Skeletal muscle satellite cell (primary cell): ENCODE measurements at regions not wholly inside any gene's neighbourhood (a gene's known extent, or its start where the extent isn't known, plus 50 kb on each side); places are given as distances from the start of the nearest gene placed in this dataset.
A peak's percentile ranks its signal among the peaks of the same experiment; 100 is the strongest.

Source experiments
- H3K27me3 ChIP-seq: 2 replicates; pipeline ENCODE4 v1.7.0; 2013; ENCODE audit warnings: low read length; ENCODE audit not compliant: control insufficient read depth, insufficient read depth
- H3K36me3 ChIP-seq: 2 replicates; pipeline ENCODE4 v1.7.0; 2013; ENCODE audit warnings: mild to moderate bottlenecking, control low read depth, low read length; ENCODE audit not compliant: insufficient read depth
- H3K4me1 ChIP-seq: 2 replicates; pipeline ENCODE4 v1.7.0; 2013; ENCODE audit warnings: low read length; ENCODE audit not compliant: control insufficient read depth, insufficient read depth
- H3K4me2 ChIP-seq: 2 replicates; pipeline ENCODE4 v1.7.0; 2013; ENCODE audit warnings: mild to moderate bottlenecking, low read length
- H3K4me3 ChIP-seq: 2 replicates; pipeline ENCODE4 v1.7.0; 2013; ENCODE audit warnings: low read length
- H3K9ac ChIP-seq: 2 replicates; pipeline ENCODE4 v1.7.0; 2013; ENCODE audit warnings: mild to moderate bottlenecking, low read depth, low read length, moderate library complexity
- H3K9me3 ChIP-seq: replicated peaks from 2 replicates; pipeline ENCODE4 v1.7.0; 2013; ENCODE audit warnings: mild to moderate bottlenecking, control low read depth, low read length

- H3K4me1 ChIP-seq: no peaks in the 10 kb centered on the region
- H3K9me3 ChIP-seq: no peaks in the 10 kb centered on the region
- H3K27me3 ChIP-seq: no peaks in the 10 kb centered on the region
- no peaks in the 10 kb centered on the region for H3K36me3 ChIP-seq
- H3K4me3 ChIP-seq: no peak overlapping the region
- no peak overlapping the region for H3K9ac ChIP-seq
- H3K4me2 ChIP-seq: no peak overlapping the region
These were observed 75.0 kb upstream of the DYRK2 start for GRCh38 chr12:67573566-67573965.

- Histone ChIP-seq H3K4me3 (no peak overlapping the region), H3K4me2 (no peak overlapping the region), H3K9ac (no peak overlapping the region), H3K27me3 (no peaks in the 10 kb centered on the region), H3K4me1 (no peaks in the 10 kb centered on the region), H3K9me3 (no peaks in the 10 kb centered on the region), H3K36me3 (no peaks in the 10 kb centered on the region)
These were observed 69.4 kb upstream of the DYRK2 start for GRCh38 chr12:67578976-67579661.

GRCh38 chr12:67579662-67580003, 68.9 kb upstream of the DYRK2 start:
- Histone ChIP-seq H3K4me2 (no peak overlapping the region), H3K27me3 (no peaks in the 10 kb centered on the region), H3K36me3 (no peaks in the 10 kb centered on the region)

GRCh38 chr12:67582238-67582834, 66.2 kb upstream of the DYRK2 start:
- no peak overlapping the region for H3K4me3 ChIP-seq
- H3K9me3 ChIP-seq: no peaks in the 10 kb centered on the region
- no peaks in the 10 kb centered on the region for H3K36me3 ChIP-seq
- H3K4me2 ChIP-seq: no peak overlapping the region
- H3K27me3 ChIP-seq: no peaks in the 10 kb centered on the region
- no peak overlapping the region for H3K9ac ChIP-seq
- no peaks in the 10 kb centered on the region for H3K4me1 ChIP-seq

More at GRCh38 chr12:67579662-67580003, 68.9 kb upstream of the DYRK2 start:
- Histone ChIP-seq H3K9ac (no peak overlapping the region), H3K4me1 (no peaks in the 10 kb centered on the region), H3K4me3 (no peak overlapping the region), H3K9me3 (no peaks in the 10 kb centered on the region)

- no peaks in the 10 kb centered on the region for H3K36me3 ChIP-seq
- no peaks in the 10 kb centered on the region for H3K27me3 ChIP-seq
- H3K4me2 ChIP-seq: no peak overlapping the region
These were observed 65.7 kb upstream of the DYRK2 start for GRCh38 chr12:67582844-67583243.

GRCh38 chr12:67586951-67587350, 61.6 kb upstream of the DYRK2 start:
- no peaks in the 10 kb centered on the region for H3K27me3 ChIP-seq
- H3K9me3 ChIP-seq: no peaks in the 10 kb centered on the region
- no peak overlapping the region for H3K4me2 ChIP-seq
- no peaks in the 10 kb centered on the region for H3K4me1 ChIP-seq
- H3K36me3 ChIP-seq: no peaks in the 10 kb centered on the region
- no peak overlapping the region for H3K9ac ChIP-seq
- H3K4me3 ChIP-seq: no peak overlapping the region

More at GRCh38 chr12:67582844-67583243, 65.7 kb upstream of the DYRK2 start:
- no peaks in the 10 kb centered on the region for H3K9me3 ChIP-seq
- no peaks in the 10 kb centered on the region for H3K4me1 ChIP-seq
- H3K4me3 ChIP-seq: no peak overlapping the region
- no peak overlapping the region for H3K9ac ChIP-seq

- Histone ChIP-seq H3K4me1 (peaks cover 13% of the 10 kb centered on the region), H3K27me3 (no peaks in the 10 kb centered on the region), H3K9me3 (no peaks in the 10 kb centered on the region), H3K9ac (no peak overlapping the region), H3K36me3 (no peaks in the 10 kb centered on the region), H3K4me2 (no peak overlapping the region), H3K4me3 (no peak overlapping the region)
These were observed 59.5 kb upstream of the DYRK2 start for GRCh38 chr12:67589078-67589477.

GRCh38 chr12:67590149-67590790, 58.3 kb upstream of the DYRK2 start:
- no peaks in the 10 kb centered on the region for H3K36me3 ChIP-seq
- H3K9me3 ChIP-seq: no peaks in the 10 kb centered on the region
- no peak overlapping the region for H3K4me2 ChIP-seq
- peaks cover 13% of the 10 kb centered on the region for H3K4me1 ChIP-seq
- H3K9ac ChIP-seq: no peak overlapping the region
- H3K4me3 ChIP-seq: no peak overlapping the region
- no peaks in the 10 kb centered on the region for H3K27me3 ChIP-seq

GRCh38 chr12:67592228-67593011, 56.1 kb upstream of the DYRK2 start:
- H3K9me3 ChIP-seq: no peaks in the 10 kb centered on the region
- peaks cover 13% of the 10 kb centered on the region for H3K4me1 ChIP-seq
- peak overlapping the region; percentile 34 for H3K4me2 ChIP-seq
- no peak overlapping the region for H3K4me3 ChIP-seq
- no peaks in the 10 kb centered on the region for H3K36me3 ChIP-seq
- H3K27me3 ChIP-seq: no peaks in the 10 kb centered on the region
- no peak overlapping the region for H3K9ac ChIP-seq

GRCh38 chr12:67593041-67593440, 55.5 kb upstream of the DYRK2 start:
- Histone ChIP-seq H3K9ac (no peak overlapping the region), H3K4me2 (peak overlapping the region; percentile 34), H3K36me3 (no peaks in the 10 kb centered on the region), H3K4me3 (no peak overlapping the region), H3K4me1 (peaks cover 13% of the 10 kb centered on the region), H3K9me3 (no peaks in the 10 kb centered on the region), H3K27me3 (no peaks in the 10 kb centered on the region)

- Histone ChIP-seq H3K4me2 (no peak overlapping the region), H3K27me3 (no peaks in the 10 kb centered on the region), H3K4me3 (no peak overlapping the region), H3K9ac (no peak overlapping the region), H3K4me1 (peaks cover 13% of the 10 kb centered on the region), H3K9me3 (no peaks in the 10 kb centered on the region), H3K36me3 (no peaks in the 10 kb centered on the region)
These were observed 54.8 kb upstream of the DYRK2 start for GRCh38 chr12:67593461-67594330.
